ENCODE measurements at regions not wholly inside any gene's neighbourhood (a gene's known extent, or its start where the extent isn't known, plus 50 kb on each side); places are given as distances from the start of the nearest gene placed in this dataset.

GRCh38 chr12:53844994-53845844 is 93.4 kb upstream of the HOXC13 start:
- in situ Hi-C loops (cut with HindIII; ENCODE audit: low sequenced_read_pairs) = no loop called here
- no peak for DNase-seq (ENCODE audit: low read depth, low spot score)
- no peak for TF ChIP-seq CTCF (IDR thresholded peaks at IDR 0.05; ENCODE audit: low read depth, low read length)
- no peak overlapping the region for H3K4me3 ChIP-seq (ENCODE audit: low read depth, low read length)

GRCh38 chr12:53845932-53846331 is 92.7 kb upstream of the HOXC13 start:
- no peak for DNase-seq (ENCODE audit: low read depth, low spot score)
- no peak overlapping the region for H3K4me3 ChIP-seq (ENCODE audit: low read depth, low read length)
- in situ Hi-C loops (cut with HindIII; ENCODE audit: low sequenced_read_pairs) = no loop called here
- no peak for TF ChIP-seq CTCF (IDR thresholded peaks at IDR 0.05; ENCODE audit: low read depth, low read length)

GRCh38 chr12:53849113-53849512 is 89.5 kb upstream of the HOXC13 start:
- no peak overlapping the region for H3K4me3 ChIP-seq (ENCODE audit: low read depth, low read length)
- DNase-seq (ENCODE audit: low read depth, low spot score) = no peak
- in situ Hi-C loops (cut with HindIII; ENCODE audit: low sequenced_read_pairs) = no loop called here
- no peak for TF ChIP-seq CTCF (IDR thresholded peaks at IDR 0.05; ENCODE audit: low read depth, low read length)

- no peak for TF ChIP-seq CTCF (IDR thresholded peaks at IDR 0.05; ENCODE audit: low read depth, low read length)
- in situ Hi-C loops (cut with HindIII; ENCODE audit: low sequenced_read_pairs) = no loop called here
- no peak for DNase-seq (ENCODE audit: low read depth, low spot score)
- H3K4me3 ChIP-seq (ENCODE audit: low read depth, low read length) = no peak overlapping the region
Observed at GRCh38 chr12:53849656-53850055, 89.0 kb upstream of the HOXC13 start.

- in situ Hi-C loops (cut with HindIII; ENCODE audit: low sequenced_read_pairs) = no loop called here
- no peak for DNase-seq (ENCODE audit: low read depth, low spot score)
- no peak overlapping the region for H3K4me3 ChIP-seq (ENCODE audit: low read depth, low read length)
- TF ChIP-seq CTCF (IDR thresholded peaks at IDR 0.05; ENCODE audit: low read depth, low read length) = no peak
Observed at GRCh38 chr12:53852061-53852460, 86.6 kb upstream of the HOXC13 start.

- in situ Hi-C loops (cut with HindIII; ENCODE audit: low sequenced_read_pairs) = no loop called here
- TF ChIP-seq CTCF (IDR thresholded peaks at IDR 0.05; ENCODE audit: low read depth, low read length) = no peak
- DNase-seq (ENCODE audit: low read depth, low spot score) = no peak
Observed at GRCh38 chr12:53852992-53853391, 85.6 kb upstream of the HOXC13 start.

More at GRCh38 chr12:53852992-53853391, 85.6 kb upstream of the HOXC13 start:
- no peak overlapping the region for H3K4me3 ChIP-seq (ENCODE audit: low read depth, low read length)
